Lung microvascular endothelial cell (primary cell): ENCODE measurements at regions not wholly inside any gene's neighbourhood (a gene's known extent, or its start where the extent isn't known, plus 50 kb on each side); places are given as distances from the start of the nearest gene placed in this dataset.
"Not testable (repeated sequence)": the region's sequence is repeated elsewhere in the genome, so short reads cannot be mapped to it uniquely, and the experiment has no call there.

Source experiments
- DNase-seq, 2 donors: peaks; one replicate each; pipeline versions ENCODE4 v3.0.0 to v3.0.0-alpha.2; 2010; ENCODE audit warnings: low read depth in 2 of 2

DNA sequence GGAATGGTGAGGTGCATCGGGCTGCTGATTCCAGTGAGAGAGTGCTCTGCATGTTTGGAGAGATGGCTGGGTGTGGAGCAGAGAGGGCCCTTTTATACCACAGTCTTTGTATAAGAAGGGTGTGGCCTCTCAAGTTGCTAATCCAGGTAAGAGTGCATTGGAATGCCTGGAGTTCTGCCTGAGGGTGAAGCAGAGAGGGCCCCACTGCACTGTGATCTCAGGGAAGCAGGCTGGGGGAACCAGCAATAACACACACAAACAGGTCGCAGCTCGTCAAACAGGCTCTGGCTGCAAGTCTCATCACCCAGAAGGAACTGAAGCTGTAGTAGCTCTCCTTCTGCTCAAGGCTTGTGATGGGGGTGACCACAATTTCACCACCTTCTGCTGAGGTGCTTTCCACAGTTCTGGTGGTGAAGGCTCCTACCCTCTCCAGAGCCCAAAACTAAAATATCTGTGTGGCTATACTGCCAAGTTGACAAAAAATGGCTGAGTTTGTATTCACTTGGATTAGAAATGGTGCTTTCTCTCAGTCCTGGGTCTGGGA lies 687.4 kb upstream of the HS3ST1 start:
- DNase-seq, result no peak

DNA sequence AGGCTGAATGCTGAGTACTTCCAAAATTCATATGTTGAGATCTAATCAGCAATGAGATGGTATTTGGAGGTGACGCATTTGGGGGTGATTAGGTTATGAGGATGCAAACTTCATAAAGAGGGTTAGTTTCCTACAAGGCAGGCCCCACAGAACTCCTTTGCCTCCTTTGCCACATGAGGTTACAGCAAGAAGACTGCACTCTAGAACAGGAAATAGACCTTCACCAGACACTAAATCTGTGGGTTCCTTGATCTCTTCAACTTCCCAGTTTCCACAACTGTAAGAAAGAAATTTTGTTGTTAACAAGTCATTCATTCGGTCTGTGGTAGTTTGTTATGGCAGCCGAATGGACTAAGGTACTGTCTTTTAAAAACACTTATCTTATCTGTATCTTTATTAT lies 681.9 kb upstream of the HS3ST1 start:
- DNase-seq, result no peak

DNA sequence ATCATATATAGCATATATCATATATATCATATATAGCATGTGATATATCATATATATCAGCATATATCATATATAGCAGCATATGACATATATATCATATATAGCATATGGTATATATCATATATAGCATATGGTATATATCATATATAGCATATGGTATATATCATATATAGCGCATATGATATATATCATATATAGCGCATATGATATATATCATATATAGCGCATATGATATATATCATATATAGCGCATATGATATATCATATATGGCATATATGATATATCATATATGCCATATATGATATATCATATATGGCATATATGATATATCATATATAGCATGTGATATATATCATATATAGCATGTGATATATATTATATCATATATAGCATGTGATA lies 680.4 kb upstream of the HS3ST1 start:
- DNase-seq, result not testable (repeated sequence)

DNA sequence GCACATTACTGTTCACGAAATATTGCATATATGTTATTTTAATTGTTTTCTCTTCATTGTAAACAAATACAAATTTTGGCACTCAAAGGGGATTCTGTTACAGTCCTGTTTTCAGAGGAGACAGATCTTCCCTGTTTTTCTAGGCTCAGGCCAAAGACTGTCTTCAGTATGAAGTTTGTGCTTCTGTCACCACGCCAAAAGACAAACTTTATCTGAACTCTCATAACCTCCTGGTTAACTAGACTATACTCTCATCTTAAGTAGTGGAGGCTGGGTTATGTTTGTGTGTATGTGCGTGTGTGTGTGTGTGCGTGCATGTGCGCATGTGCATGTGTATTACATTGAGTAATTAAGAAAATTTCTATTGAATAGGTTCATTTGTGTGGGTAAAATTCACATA lies 676.8 kb upstream of the HS3ST1 start:
- DNase-seq, result no peak

DNA sequence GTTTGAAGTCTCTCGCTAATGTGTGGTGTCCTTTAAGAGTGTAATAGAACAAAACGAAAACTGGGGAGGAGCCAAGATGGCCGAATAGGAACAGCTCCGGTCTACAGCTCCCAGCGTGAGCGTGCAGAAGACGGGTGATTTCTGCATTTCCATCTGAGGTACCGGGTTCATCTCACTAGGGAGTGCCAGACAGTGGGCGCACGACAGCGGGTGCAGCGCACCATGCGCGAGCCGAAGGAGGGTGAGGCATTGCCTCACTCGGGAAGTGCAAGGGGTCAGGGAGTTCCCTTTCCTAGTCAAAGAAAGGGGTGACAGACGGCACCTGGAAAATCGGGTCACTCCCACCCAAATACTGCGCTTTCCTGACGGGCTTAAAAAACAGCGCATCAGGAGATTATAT lies 661.2 kb upstream of the HS3ST1 start:
- DNase-seq, result not testable (repeated sequence)

DNA sequence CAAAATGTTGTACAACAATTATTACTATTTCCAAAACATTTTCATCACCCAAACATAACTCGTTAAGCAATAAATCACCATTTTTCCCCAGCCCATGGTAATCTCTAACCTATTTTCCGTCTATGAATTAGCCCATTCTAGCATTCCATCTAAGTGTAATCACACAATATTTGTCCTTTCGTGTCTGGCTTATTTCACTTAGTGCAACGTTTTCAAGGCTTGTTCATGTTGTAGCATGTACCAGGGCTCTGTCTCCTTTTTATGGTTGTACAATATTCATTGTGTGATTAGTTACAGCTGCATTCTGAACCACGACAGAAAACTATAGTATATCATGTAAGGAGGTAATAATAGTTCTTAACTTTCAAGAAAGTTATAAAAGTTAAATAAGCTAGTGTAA lies 656.0 kb upstream of the HS3ST1 start:
- no peak for DNase-seq

DNA sequence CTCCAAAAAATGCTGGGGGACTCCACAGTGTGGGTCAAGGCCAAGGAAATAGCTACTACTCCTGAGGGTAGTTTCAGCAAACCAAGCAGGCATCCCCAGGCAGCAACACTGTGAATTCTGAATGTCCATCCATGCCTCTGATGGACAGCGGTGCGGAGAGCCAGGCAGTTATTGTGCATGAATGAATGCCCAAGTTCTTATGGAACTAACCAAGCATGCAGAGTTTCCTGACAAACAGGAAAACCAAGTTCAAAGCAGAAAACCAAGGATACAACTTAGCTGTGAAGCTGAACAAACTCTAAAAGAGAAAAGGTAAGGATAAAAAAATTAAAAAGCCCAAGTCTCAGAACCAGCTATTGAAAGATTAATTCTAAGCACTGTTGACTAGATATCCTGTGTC lies 642.6 kb upstream of the HS3ST1 start:
- DNase-seq, result no peak

DNA sequence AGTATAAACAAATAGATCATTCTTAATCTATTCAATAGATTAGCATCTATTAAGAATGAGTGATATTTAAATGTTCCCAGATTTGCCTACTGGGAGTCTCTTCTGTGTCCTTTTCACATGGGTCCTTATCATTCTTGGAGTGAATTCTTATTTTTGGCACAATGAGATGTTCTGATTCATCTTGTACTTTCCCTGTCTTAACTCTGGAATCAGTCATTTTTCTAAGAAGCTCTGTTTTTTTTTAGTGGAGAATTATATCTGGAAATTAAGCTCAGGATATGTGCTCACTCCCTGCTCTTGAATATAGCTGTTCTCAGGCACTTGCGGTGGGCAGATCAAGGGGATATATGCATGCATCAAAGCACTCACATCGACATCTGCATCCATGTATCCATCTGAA lies 625.3 kb upstream of the HS3ST1 start:
- no peak for DNase-seq

DNA sequence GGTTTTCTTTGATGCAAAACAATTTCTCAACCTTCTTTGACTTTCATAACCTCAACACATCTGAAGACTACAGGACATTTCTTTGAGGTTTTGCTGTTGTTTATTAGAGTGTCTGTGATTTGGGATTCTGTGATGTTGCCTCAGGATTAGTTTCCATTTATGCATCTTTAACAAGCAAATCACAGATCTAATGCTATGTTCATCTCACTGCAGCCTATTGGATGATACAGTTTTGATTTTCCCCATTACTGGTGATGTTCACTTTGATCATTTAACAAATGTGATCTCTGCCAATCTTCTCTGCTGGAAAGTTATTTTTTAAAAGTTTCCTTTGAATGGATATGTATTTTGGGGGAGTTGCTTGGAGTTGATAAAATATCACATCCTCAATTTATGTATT lies 624.9 kb upstream of the HS3ST1 start:
- DNase-seq, result no peak

DNA sequence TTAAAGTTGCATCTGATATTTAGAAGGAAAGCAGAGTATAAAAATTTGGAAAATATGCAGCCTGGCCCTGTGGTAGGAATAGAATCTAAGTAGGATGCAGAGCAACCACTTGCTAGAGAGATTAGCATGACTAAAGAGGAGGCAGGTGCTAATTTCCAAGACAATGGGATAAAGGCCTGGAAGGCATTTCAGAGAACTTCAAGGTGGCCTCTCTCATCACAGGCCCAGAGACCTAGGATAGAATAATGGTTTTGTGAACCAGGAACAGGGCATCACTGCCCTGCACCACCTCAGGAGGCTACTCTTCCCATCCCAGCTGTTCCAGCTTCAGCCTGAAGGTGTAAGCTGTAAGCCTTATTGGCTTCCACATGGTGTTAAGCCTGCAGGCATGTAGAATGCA lies 621.7 kb upstream of the HS3ST1 start:
- no peak for DNase-seq

DNA sequence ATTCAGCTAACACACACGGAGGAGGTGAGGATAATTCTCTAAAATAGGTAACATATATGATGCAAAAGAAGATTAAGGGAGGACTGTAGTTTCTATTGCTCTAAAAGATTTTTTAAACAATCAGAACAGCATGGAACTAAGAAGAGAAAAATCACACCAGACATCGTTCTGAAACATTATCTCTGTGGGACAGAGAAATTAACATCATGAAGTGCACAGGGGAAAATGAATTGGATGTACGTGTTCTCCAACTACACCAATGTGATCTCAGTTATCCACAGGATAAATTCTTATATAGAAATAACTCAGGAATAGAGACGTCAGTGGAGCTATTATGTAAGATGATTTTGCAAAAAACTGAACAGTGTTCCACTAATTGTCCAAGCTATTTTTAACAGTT lies 614.1 kb upstream of the HS3ST1 start:
- DNase-seq, result no peak

DNA sequence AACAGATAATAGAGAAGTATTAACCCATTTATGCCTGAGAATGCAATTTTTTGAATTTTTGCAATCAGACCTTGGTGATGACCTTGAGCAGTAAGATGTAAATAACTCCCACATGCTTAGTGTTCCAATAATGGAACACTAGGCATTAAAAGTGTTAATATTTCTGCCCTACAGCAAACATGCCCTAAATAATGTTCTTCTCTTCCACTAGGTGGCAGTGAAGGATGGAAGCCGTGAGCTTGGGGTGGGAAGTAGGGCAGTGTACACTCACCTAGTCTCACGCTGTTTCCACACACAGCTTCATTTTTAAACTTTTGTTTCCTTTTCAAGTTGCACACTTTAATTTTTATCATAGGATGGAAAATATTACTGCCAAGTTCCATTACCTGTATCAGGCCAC lies 613.1 kb upstream of the HS3ST1 start:
- peak in 1 of 2 donors; percentile 59 for DNase-seq

DNA sequence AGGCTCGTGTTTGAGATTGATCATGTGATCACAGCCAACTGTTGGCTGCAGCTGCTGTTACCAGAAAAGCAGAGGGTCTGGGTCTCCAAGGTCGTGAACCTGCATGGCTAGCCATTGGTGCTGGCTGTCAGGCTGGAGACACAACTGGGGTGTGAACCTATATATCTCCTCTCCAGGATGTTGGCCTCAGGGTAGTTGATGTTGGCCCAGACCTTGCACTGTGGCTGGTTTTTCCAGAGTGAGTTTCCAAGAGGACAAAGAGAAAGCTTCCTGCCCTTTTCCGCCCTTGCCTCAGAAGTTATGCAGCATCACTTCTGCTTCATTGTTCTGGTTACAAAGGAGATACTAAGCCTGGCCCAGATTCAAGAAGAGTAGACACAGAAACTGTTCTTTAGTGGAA lies 607.8 kb upstream of the HS3ST1 start:
- peak in 1 of 2 donors; percentile 98 for DNase-seq

DNA sequence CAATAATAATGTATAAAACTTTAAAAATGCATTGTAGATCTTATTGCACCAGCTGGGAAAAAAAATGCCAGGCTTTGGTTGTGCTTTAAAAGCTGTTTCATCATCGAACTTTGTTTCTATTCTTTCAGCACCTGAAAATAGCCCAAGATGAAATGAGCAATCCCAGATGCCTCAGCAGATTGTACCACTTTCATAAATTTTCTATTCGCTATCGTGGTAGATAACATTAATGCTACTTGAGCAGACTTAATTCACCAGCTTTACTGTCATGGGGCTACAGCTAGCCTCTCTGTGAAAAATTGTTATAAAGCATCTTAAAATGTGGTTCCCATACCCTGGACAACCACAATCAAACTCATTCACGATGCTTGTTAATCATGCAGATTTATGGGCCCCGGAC lies 599.6 kb upstream of the HS3ST1 start:
- no peak for DNase-seq

DNA sequence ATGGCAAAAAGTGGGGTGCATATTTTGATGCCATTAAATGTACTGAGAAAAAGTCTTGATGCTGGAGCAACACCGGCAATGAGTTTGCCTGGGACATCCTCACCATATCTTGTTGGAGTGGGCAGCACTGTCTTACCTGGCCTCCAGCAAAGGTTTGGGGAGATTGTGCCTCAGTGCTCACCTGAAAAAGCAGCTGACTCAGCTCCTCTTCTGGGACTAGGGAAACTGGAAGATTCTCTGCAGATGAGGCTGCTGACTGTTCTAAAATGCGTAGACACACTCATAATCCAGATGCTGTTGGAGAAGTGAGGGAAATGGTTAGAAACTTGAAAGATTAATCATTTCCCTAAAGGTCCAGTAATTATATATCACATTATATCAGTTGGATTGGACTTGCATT lies 593.7 kb upstream of the HS3ST1 start:
- DNase-seq, result no peak

DNA sequence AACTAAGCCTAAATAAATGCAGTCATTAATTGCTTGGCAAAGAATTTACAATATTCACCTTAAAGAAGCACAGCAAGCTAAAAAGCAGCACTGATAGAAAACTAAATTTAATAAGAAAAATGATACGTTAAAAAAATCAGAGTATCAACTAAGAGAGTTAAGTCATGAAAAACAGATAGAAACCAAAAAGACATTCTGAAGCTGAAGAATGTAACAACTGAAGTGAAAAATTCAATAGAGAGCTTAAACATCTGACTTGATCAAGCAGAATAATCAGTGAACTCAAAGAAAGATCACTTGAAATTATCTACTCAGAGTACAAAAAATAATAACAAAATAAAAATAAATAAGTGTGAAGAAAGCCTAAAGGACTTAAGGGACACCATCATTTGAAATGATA lies 588.0 kb upstream of the HS3ST1 start:
- no peak for DNase-seq

DNA sequence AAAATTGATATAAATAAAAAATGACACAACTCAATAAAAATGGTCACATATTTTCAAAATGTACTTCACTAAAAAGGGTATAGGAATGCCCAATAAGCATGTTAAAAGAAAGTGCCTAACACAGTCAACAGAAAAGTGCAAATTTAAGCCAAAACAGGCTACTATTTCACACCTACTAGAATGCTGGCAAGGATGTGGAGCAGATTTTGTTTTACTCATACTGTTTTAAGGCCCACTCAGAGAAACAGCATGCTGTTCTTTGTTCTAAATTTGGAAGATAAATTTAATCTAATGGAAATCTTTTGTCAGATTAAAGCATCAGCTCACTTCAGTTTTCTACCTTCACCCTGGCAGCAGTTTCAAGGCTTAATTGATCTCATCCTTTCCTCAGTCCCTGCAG lies 576.8 kb upstream of the HS3ST1 start:
- DNase-seq, result no peak

DNA sequence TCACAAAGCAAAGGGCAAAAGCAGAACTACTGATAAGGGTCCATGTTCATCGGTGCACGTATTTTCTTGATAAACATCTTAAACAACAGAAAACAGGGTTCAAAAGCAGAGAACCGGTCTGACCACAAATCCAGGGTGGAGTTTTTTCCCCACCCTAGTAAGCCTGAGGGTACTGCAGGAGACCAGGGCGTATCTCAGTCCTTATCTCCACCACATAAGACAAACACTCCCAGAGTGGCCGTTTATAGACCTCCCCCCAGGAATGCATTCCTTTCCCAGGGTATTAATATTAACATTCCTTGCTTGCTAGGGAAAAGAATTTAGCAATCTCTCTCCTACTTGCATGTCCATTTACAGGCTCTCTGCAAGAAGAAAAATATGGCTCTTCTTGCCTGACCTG lies 567.9 kb upstream of the HS3ST1 start:
- DNase-seq, result not testable (repeated sequence)

DNA sequence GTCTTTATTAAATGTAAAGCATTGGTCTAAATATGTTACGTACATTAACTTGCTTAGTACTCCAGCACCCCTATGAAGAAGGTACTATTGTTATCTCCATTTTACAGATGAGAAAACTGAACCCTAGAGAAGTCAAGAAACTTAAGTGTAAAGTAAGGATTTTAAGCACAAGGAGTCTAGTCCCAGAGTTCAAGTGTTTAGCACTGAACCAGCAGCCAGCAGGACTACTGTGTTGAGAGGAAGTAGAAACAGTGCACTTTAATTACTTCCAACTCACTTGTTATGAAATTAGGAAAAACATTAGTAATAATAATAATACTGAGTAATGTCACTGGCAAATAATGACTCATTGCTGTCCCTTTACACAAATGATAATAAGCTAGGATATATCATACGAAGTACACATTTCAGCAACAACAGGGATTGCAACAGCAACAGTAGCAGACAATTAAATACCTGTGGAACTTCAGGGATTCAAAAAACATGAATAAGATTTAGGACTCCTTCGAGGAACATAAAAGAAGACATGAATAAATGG lies 548.1 kb upstream of the HS3ST1 start:
- peak in 1 of 2 donors; percentile 11 for DNase-seq

DNA sequence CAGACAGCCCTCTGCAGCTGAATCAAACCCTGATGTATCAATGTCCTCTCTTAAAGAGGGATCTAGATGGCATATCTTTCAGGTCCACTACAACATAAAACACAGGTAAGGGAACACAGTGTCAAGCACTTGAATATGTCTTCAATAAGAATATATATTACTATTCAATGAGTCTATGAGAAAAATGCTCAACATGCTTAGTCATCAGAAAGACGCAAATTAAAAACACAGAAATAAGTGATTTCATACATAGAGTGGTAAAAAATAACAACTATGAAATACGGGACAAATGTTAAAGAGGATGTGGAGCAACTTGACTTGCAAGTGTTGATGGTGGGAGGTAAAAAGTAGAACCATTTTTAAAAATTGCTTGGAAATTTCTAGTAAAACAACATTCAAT lies 544.6 kb upstream of the HS3ST1 start:
- no peak for DNase-seq

DNA sequence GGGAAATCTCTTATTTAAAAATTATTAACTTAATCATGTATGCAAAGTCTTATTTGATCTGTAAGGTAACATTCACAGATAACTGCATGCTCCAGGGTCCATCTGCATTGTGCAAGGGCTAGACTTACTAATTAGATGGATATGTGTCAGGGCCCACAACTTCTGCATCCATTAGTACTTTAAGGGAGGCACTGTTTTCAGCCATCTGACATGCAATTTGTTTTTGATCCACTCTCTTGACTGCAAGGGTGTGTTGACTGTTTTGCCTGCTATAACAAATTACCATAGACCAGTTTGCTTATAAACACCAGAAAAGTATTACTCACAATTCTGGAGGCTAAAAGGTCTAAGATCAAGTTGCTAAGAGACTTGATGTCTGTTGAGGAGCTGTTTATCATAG lies 542.1 kb upstream of the HS3ST1 start:
- DNase-seq, result no peak

DNA sequence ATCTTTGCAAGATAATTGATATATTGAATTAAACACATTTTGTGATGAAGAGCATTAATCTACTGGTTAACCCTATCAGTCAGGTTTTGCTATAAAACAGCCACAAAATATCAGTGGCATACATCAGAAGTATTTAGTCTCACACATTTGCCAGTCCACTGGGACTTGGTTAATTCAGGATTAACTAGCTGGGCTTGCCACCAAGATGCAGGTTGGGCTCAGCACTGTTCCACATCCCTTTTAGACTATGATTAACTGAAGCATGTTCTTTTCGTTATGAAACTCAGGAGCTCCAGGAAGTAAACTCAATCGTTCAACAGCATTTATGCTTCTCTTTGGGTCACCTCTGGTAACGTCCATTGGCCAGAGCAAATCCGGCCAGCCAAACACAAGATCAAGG lies 538.1 kb upstream of the HS3ST1 start:
- no peak for DNase-seq

DNA sequence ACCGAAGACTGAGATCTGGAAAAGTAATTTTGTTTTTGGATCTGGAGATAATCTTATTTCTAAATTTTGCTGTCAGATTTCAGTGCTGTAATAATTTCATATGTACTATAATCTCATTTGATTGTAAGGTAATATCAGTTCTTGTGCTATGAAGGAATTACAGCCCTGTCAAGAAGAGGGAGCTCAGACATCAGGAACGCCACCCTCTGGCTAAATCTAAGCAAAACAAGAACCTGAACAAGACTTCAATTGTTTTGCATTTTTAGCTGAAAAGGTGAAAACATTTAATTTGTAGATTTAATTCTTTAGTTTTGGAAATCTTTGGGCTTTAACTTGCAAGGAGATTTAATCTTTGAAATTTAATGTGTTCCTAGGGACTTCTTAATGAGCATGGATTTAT lies 525.4 kb upstream of the HS3ST1 start:
- peak; percentile 66 to 86 for DNase-seq

DNA sequence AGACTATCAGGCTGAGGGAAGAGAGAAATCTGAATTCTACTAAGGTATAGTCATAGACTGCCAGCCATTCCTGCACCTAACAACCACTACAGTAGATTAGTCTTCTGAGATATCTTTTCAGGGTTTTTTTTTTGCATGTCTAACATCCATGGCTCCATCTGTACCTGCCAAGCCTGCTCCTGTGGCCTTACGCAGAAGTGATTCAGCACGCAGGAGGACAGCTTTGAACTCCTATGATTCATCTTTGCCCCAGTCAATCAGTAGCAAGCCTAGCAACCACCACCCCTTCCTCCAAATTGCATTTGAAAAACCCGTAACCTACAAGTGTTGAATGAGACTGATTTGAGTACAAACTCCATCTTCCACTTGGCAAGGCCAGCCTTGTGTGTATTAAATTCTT lies 520.7 kb upstream of the HS3ST1 start:
- no peak for DNase-seq
